Lower leg skin (tissue), 3 donors: ENCODE measurements at regions not wholly inside any gene's neighbourhood (a gene's known extent, or its start where the extent isn't known, plus 50 kb on each side); places are given as distances from the start of the nearest gene placed in this dataset.

Source experiments
- POLR2A ChIP-seq, 2 donors: fragments of 450-650 bp; IDR thresholded peaks; one replicate each; pipeline ENCODE4 v1.6.1; 2016 to 2017; ENCODE audit warnings: antibody characterized with exemption in 2 of 2, mild to moderate bottlenecking in 1 of 2, moderate library complexity in 1 of 2
- TF ChIP-seq, protein P1 (sequence below), 3 donors: fragments of 450-650 bp; IDR thresholded peaks; one replicate each; pipeline ENCODE4 v1.5.1; 2016; ENCODE audit warnings: antibody characterized with exemption in 3 of 3, mild to moderate bottlenecking in 3 of 3, moderate library complexity in 2 of 3

DNA sequence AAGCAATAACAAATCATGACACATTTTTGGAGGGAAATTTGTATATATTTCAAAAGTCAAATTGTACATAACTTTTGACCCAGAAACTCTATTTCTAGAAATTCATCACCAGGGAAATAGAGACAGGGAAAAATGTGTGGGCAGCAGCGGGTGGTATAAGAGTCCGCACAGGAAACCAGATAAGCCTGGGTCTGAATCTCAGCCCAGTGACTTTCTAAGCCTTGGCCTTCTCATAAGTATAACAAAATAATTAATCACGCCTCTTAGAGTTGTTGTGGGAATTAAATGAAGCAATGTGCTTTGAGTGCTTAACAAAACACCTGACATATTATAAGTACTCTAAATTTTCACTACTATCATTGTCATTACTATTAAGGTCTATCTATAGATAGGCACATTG lies 149.2 kb upstream of the DAP start:
- TF ChIP-seq, protein P1, sequence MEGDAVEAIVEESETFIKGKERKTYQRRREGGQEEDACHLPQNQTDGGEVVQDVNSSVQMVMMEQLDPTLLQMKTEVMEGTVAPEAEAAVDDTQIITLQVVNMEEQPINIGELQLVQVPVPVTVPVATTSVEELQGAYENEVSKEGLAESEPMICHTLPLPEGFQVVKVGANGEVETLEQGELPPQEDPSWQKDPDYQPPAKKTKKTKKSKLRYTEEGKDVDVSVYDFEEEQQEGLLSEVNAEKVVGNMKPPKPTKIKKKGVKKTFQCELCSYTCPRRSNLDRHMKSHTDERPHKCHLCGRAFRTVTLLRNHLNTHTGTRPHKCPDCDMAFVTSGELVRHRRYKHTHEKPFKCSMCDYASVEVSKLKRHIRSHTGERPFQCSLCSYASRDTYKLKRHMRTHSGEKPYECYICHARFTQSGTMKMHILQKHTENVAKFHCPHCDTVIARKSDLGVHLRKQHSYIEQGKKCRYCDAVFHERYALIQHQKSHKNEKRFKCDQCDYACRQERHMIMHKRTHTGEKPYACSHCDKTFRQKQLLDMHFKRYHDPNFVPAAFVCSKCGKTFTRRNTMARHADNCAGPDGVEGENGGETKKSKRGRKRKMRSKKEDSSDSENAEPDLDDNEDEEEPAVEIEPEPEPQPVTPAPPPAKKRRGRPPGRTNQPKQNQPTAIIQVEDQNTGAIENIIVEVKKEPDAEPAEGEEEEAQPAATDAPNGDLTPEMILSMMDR (IDR thresholded peaks at IDR 0.05) = no peak
- TF ChIP-seq POLR2A (IDR thresholded peaks at IDR 0.05) = no peak
